ENCODE measurements at regions not wholly inside any gene's neighbourhood (a gene's known extent, or its start where the extent isn't known, plus 50 kb on each side); places are given as distances from the start of the nearest gene placed in this dataset.

- TF ChIP-seq CTCF (IDR thresholded peaks at IDR 0.05; ENCODE audit: insufficient read depth, low read length, poor library complexity, severe bottlenecking) (no peak), EZH2phosphoT487 (conservative IDR thresholded peaks at IDR 0.05; ENCODE audit: low read length) (no peak)
These were observed 302.9 kb upstream of the MBL2 start for GRCh38 chr10:53075469-53075868.

Data from SU-DHL-6 (cell line).